DMS79 (cell line): ENCODE measurements at regions not wholly inside any gene's neighbourhood (a gene's known extent, or its start where the extent isn't known, plus 50 kb on each side); places are given as distances from the start of the nearest gene placed in this dataset.
A peak's percentile ranks its signal among the peaks of the same experiment; 100 is the strongest.

Experiments used
- DNase-seq: peaks from one replicate; lab custom pipeline; 2025; lab: John Stamatoyannopoulos, UW

GRCh38 chr11:92793189-92793588 is 176.3 kb upstream of the MTNR1B start:
- DNase-seq, result no peak

GRCh38 chr11:92794783-92795182 is 174.7 kb upstream of the MTNR1B start:
- DNase-seq, result no peak

GRCh38 chr11:92796744-92797143 is 172.7 kb upstream of the MTNR1B start:
- DNase-seq, result no peak

- no peak for DNase-seq
Measured at GRCh38 chr11:92797874-92798273, 171.6 kb upstream of the MTNR1B start.

- DNase-seq, result no peak
Measured at GRCh38 chr11:92801685-92802084, 167.8 kb upstream of the MTNR1B start.

- DNase-seq, result no peak
Measured at GRCh38 chr11:92802644-92803043, 166.8 kb upstream of the MTNR1B start.

GRCh38 chr11:92803391-92803790 is 166.1 kb upstream of the MTNR1B start:
- DNase-seq, result no peak

GRCh38 chr11:92804388-92804966 is 165.0 kb upstream of the MTNR1B start:
- peak; percentile 51 for DNase-seq

- DNase-seq, result no peak
Measured at GRCh38 chr11:92808022-92808421, 161.4 kb upstream of the MTNR1B start.

GRCh38 chr11:92810423-92811064 is 158.9 kb upstream of the MTNR1B start:
- no peak for DNase-seq

- no peak for DNase-seq
Measured at GRCh38 chr11:92811341-92811740, 158.1 kb upstream of the MTNR1B start.

GRCh38 chr11:92812841-92813240 is 156.6 kb upstream of the MTNR1B start:
- no peak for DNase-seq

- DNase-seq, result no peak
Measured at GRCh38 chr11:92819830-92820229, 149.6 kb upstream of the MTNR1B start.

- no peak for DNase-seq
Measured at GRCh38 chr11:92820860-92821259, 148.6 kb upstream of the MTNR1B start.

- no peak for DNase-seq
Measured at GRCh38 chr11:92822410-92822809, 147.0 kb upstream of the MTNR1B start.

GRCh38 chr11:92826136-92826535 is 143.3 kb upstream of the MTNR1B start:
- peak; percentile 83 for DNase-seq

- no peak for DNase-seq
Measured at GRCh38 chr11:92826603-92827002, 142.8 kb upstream of the MTNR1B start.

GRCh38 chr11:92827132-92827531 is 142.3 kb upstream of the MTNR1B start:
- no peak for DNase-seq

- no peak for DNase-seq
Measured at GRCh38 chr11:92828556-92828955, 140.9 kb upstream of the MTNR1B start.

GRCh38 chr11:92829121-92829520 is 140.3 kb upstream of the MTNR1B start:
- DNase-seq, result no peak

- no peak for DNase-seq
Measured at GRCh38 chr11:92829671-92830070, 139.8 kb upstream of the MTNR1B start.

GRCh38 chr11:92830377-92831155 is 138.9 kb upstream of the MTNR1B start:
- no peak for DNase-seq

GRCh38 chr11:92834296-92835020 is 135.0 kb upstream of the MTNR1B start:
- DNase-seq, result peak; percentile 68
